Suppressor macrophage treated with lipopolysaccharide for 4 hours (primary cell): ENCODE measurements at regions not wholly inside any gene's neighbourhood (a gene's known extent, or its start where the extent isn't known, plus 50 kb on each side); places are given as distances from the start of the nearest gene placed in this dataset.

Experiments used
- DNase-seq: peaks from one replicate; pipeline ENCODE4 v3.0.0-alpha.2; 2020

DNA sequence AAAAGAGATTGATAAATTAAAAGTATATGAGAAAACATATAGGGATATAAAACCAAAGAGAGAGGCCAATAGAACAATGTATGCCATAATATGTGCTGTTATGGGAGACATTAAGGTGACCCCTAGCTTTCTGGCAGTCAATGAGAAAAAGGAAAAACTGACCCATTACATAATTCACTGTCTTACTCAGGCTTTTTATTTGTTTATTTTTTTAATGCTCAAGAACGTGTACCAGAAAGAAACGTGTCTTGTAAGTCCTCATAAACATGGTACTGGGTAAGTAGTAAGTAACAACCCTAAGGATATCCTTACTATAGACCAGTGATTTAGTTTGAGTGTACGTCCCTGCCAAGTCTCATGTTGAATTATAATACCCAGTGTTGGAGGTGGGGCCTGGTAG, 160.8 kb upstream of the PHACTR1 start:
- DNase-seq: no peak

DNA sequence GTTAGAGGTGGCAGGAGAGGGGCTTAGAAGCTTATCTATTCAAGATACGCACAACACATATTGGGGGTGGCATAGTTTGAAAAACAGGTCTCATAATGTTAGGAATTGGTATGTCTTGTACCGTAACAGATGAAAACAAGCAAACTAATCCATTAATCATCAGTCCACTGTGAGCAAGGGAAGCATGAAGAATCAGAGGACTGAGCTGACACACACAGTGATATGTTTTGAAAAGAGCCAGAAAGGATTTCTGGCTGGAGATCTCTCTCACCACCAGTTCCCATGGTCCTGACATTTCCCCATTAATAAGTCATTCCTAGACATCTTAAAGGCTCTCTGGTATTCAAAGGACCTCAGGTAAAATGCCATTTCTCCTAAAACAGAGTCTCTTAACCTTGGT, 158.8 kb upstream of the PHACTR1 start:
- no peak for DNase-seq

GRCh38 chr6:12560315-12560714, 156.3 kb upstream of the PHACTR1 start:
- no peak for DNase-seq

GRCh38 chr6:12566618-12567123, 149.9 kb upstream of the PHACTR1 start:
- DNase-seq: no peak

DNA sequence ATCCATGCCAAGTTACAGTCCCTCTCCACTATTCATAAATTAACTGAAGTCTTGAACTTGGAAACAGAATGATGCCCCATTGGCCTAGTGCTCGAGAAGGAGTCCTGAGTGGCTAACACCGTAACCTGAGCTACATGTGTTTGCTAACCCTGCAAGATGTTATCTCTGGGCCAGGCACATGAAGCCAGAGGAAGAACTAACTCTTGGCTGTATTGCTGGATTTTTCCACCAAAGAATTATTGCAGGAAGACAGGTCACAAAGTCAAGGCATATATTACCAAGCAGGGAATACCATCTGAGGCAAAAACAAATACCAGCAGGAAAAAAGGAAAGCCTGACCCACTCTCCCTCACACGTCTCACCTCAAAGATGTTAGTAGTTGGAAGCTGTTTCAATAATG, 148.9 kb upstream of the PHACTR1 start:
- no peak for DNase-seq

DNA sequence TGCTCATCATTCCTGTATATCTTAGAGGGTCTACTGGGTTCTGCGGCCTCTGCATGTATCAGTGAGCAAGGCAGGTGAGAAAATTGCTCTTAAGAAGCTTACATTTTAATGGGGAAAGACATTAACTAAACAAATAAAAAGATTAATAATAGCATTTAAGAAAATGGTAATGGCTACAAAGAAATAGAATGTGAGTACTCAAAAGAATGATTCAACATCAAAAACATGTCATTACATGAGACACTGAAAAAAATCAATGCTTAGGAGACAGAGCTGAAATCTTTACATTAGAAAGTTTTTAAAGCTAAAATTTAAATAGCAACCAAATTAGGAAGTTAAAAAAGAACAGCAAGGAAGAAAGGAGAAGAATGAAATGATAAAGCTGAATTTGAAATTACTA, 146.9 kb upstream of the PHACTR1 start:
- DNase-seq: no peak

- no peak for DNase-seq
These were observed 146.0 kb upstream of the PHACTR1 start for GRCh38 chr6:12570461-12571030.

DNA sequence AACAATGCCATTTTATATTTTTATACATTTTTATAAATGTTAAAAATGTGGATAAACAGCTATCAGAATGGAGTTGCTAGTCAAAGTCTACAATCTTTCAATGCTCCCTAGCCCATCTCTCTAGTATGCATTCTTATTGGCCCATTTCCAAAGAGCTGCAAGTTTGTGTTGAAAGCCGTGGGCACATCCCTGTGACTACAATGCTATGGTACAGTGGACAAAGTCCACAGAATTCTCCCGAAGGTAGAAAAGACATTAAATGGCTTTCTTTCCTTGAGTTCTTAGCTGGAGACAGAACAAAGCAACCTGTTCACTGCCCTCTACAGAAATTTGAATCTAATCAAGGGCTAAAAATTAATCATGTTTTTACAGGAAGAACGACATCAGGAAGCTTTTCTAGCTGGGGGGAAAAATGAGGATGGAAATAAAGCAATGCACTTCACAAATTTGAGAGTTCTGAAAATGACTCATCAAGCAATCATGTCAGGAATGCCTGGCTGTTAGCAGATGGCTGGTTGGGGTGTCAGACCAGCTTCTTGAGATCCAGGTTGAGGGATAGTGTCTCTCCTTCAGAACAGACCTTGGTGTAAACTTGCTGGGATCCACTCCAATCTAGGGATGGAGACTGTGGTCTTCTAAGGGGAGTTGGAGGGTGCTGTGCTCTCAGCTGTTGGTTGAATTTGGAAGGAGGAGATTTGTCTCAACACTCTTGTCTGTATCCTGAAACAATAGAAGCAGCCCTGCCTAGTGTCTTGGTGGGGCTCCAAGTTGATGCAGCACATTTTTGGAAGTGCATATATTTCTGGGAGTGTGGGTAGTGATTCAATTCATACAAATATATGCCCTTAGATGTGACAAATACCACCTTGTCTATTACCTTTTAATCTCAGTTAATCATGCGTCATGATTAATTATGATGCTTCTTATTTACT, 143.4 kb upstream of the PHACTR1 start:
- DNase-seq: no peak

DNA sequence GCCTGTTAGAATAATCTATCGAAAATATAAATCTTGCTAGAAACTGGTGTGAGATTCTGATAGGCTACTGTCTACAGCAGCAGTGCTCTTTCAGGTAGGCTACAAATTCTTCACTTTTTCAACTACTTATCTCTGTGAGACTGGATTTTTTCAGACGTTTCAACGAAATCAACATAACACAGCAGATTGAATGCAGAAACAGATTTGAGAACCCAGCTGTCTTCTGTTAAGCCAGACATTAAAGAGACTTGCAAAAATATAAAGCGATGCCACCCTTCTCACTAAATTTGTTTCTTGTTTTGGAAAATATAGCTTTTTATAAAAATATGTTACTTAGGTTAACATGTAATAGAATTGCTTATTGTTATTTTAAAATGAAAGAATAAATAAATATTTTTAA, 140.6 kb upstream of the PHACTR1 start:
- no peak for DNase-seq

DNA sequence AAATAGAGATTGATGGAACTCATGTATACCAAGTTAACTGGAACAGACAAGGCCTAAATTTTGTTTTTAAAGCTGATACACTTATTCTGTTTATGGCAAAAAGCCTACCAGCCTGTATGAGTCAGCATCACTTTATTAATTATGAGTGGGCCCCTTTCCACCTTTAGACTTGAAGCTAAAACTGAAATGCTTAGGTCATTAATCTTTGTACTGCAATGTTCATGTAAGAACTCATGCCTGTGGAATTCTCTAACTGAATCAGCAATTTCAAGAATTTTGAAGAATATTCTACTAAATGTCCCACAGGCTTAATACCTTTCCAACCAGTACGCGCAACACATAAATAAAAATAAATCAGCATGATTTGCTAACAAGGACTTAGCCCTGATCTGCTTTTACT, 140.2 kb upstream of the PHACTR1 start:
- no peak for DNase-seq

- DNase-seq: no peak
These were observed 139.3 kb upstream of the PHACTR1 start for GRCh38 chr6:12577124-12577850.

DNA sequence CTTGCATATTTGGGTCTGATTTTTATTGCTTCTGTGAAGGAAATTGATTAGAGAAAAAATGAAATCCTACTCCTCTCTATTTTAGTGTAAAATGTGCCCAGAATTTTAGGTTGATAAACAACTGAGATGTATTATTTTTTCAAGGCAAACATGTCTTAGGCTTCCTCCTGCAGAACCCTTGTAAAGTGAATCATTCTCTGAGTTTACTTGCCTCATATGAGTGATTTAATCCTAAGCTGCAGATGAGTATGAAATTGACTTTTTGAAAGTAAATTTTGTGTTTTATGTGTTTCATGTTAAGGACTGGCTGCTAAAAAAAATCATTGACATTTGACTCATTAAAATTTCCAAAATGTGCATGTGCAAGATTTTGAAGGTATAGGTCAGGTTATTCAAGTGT, 138.5 kb upstream of the PHACTR1 start:
- DNase-seq: no peak

DNA sequence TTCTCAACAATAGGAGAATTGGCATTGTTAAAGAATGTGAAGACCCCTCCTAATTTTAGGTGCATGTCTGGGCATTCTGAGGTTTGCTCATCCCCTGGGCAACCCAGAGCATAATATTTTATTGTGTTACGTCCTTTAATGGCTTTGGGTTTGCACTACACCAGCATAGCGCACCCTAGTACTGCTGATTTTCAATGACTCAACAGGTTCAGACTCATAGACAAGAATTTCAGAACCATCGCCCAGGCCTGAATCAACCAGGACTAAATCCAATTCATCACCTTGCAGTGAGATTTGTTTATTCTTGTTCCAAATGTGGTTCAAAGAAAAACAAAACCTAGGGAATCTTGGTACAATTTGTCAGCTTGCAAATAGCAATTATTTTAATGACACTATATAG, 137.8 kb upstream of the PHACTR1 start:
- no peak for DNase-seq

- no peak for DNase-seq
These were observed 136.3 kb upstream of the PHACTR1 start for GRCh38 chr6:12580290-12580689.

DNA sequence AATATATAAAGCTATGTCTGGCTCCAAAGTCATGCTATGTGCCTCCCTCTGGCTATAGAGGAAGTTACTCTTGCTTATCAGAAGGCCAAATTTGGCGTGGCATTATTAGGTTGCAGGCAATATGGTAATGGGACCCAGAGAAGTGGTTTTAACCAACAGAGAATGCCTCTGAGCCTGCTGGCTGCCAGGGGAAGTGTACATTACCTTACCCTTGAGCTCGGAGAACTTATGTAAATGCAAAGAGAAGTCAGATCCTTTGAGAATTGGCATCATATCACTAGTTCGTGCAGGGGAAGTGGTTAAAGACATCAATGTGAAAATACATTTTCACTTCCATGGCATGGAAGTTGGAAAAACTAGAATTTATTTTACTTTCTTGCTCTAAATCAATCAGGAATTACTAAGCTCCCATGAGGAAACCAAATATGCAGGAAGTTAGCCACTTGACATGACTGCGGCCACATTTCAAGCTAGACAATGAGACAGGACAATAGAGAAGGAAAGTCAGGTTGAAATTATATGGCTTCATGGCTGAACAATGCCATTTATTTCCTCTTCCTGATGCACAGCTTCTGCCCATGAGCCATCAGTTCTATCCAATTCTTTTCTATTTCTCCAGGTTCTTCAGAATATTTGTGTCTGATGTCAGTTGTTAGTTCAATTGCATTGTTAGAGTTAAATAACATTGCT, 134.0 kb upstream of the PHACTR1 start:
- DNase-seq: no peak

DNA sequence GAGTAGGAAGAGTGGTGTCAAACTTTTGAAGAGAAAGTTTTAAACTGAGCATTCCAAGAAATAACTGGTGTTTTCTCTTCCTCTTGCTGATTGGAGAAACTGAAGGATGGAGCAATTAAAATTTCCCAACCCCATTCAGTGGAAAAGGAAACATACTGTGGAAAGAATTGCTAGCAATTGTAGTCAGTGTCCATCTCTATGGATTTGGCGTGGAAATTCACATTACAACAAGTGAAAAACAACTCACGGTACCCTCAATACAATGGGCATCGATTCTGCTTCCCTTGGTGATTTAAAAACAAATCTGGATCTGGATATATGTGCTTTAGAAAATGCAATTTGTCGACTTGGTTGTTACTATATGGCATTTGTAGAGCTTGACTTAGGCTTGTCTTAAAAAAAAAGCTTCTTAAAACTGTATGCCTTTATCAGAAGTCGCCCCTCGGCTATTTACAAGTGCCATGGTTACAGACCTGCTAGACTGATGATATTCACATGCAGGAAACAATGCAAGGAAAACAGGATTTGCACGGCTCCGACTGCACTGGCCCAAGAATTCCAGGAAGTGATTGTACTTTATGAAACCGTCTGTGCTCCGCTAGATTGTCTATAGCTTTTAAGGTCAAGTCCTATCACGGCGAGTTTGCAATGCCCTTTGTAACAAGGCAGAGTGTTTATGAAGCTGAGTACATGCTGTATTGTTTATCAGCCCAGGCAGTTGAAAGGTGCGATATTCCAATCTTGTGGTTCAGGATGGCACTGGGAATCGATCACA, 131.7 kb upstream of the PHACTR1 start:
- DNase-seq: no peak

DNA sequence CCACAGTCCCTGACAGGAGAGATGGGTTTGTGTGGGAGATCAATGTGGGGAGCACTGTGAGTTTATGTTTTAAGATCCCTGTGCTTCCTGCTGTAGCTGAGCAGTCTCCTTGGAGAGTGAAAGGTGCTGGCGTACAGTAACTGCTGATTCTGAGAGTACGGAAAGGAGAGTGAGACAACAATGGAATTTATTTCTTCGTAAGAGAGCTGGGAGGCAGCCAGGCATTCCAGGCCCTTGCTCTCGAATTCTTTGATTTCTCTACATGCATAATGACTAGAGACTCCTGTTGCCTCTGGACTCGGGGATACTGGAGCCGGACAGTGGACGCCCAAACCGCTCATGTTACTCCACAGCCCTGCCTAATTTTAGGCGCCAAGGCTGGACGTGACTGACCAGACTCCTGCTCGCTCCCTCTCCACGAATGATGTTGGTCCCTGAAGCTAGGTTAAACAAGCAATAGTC, 131.0 kb upstream of the PHACTR1 start:
- DNase-seq: no peak

- peak; percentile 79 for DNase-seq
These were observed 129.7 kb upstream of the PHACTR1 start for GRCh38 chr6:12586721-12587480.

GRCh38 chr6:12590901-12591300, 125.7 kb upstream of the PHACTR1 start:
- peak; percentile 48 for DNase-seq

GRCh38 chr6:12592634-12593033, 123.9 kb upstream of the PHACTR1 start:
- peak; percentile 41 for DNase-seq

DNA sequence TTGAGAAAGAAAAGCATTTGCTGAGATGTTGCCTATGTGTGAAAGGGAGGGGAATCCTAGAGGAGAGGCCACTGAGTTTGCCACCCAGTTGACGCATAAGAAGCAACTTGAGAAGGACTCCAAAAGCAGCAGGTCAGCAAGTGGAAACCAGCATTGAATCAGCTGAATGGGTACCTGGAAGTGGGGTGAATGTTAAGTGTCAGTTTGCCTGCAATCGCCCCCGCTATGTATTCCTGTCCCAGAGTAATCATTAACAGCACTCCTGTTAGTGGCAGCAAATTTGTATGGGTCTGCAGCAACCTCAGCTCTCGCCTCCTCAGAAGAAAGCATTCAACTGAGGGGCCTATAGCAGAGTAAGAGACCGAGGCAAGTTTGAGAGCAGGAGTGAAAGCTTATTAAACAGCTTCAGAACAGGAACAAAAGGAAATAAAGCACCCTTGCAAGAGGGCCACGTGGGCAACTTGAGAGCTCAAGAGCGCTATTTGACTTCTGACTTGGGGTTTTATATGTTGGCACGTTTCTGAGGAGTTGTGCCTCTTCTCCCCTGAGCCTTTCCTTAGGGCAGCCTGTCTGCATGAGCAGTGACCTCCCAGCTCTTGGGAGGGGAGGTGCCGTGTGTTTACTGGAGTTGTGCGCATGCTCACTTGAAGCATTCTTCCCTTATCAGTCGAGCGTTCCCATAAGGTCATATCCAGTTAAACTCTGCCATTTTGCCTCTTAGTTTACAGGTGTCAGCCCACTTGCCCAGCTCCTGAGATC, 122.6 kb upstream of the PHACTR1 start:
- DNase-seq: no peak
